Activated naive CD4-positive, alpha-beta T cell treated with anti-CD3 and anti-CD28 coated beads, Interleukin-2, amount 50 U/mL, for 72 hours (primary cell): ENCODE measurements at regions not wholly inside any gene's neighbourhood (a gene's known extent, or its start where the extent isn't known, plus 50 kb on each side); places are given as distances from the start of the nearest gene placed in this dataset.

Source experiments
- ATAC-seq, 2 donors: fragments of 150-1000 bp; cut with Tn5 transposase; 2 replicates each; pipeline ENCODE4 v1.10.0; 2021; ENCODE audit warnings: mild to moderate bottlenecking in 2 of 2, moderate library complexity in 2 of 2
- DNase-seq, 2 donors: peaks; one replicate each; pipeline ENCODE4 v3.0.0; 2021 to 2022; ENCODE audit warnings: low spot score in 2 of 2
- H3K27ac Mint-ChIP-seq, 2 donors: one replicate each; pipeline ENCODE4 v1.8.0; 2022; ENCODE audit warnings: mild to moderate bottlenecking in 2 of 2, mixed read lengths in 2 of 2
- H3K36me3 Mint-ChIP-seq, 2 donors: one replicate each; pipeline ENCODE4 v1.8.0; 2022; ENCODE audit warnings: mixed read lengths in 2 of 2
- H3K9me3 Mint-ChIP-seq, 2 donors: one replicate each; pipeline ENCODE4 v1.8.0; 2022; ENCODE audit warnings: mixed read lengths in 2 of 2

DNA sequence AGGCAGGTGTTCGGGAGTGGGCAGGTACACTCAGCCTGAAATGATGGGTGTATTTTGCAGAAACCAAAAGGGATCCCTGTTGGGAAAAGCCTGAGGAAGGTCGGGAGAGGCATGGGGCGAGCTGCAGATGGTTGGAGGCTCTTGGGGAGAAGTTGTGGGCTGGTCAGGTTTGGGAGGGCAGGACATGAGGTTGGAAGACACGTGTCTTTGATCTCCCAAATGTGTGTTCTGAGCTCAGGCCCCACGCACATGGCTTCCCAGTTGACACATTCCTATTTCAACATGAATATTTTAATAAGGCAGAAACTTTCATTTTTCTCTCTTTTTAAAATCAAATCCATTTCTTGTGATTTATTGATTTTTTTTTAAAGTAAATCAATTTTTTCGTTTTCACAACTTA lies 1003.3 kb downstream of the TBC1D22A start:
- Mint-ChIP-seq H3K36me3 (no peaks in the 10 kb centered on the region), H3K9me3 (peaks cover 4 to 7% of the 10 kb centered on the region in 2 donors), H3K27ac (no peak overlapping the region)
- DNase-seq (no peak), ATAC-seq (no peak)

DNA sequence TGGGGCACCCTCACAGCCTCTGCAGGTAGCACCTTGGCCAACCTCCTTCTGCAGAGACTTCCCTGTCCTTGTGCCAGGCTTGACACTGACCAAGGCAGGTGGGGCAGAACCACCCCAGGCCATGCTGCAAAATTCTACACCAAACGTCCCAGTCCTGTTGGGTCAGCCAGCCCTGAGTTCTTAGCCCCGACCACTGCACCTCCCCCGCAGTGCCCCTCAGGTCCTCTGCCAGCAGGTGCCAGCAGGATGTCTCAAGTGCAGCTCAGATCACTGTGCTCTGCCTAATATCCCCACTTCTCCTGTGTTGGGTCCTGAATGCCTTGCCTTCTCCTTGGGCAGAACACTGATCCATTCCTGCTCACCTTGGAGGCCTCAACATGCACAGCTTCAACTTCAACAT lies 999.7 kb downstream of the TBC1D22A start:
- Mint-ChIP-seq H3K9me3 (peaks cover 4 to 7% of the 10 kb centered on the region in 2 donors), H3K27ac (no peak overlapping the region), H3K36me3 (no peaks in the 10 kb centered on the region)
- DNase-seq (no peak), ATAC-seq (no peak)

DNA sequence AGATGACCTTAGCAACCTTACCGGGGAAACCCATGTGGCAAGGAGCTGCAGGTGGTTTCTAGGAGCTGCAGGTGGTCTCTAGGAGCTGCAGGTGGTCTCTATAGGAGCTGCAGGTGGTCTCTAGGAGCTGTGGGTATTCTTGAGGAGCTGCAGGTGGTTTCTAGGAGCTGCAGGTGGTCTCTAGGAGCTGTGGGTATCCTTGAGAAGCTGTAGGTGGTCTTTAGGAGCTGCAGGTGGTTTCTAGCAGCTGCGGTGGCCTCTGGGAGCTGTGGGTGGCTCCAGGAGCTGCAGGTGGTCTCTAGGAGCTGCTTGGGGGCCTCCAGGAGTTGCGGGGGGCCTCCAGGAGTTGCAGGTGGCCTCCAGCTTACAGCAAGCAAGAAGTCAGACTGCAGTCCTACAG lies 997.5 kb downstream of the TBC1D22A start:
- no peak for DNase-seq
- no peaks in the 10 kb centered on the region for H3K36me3 Mint-ChIP-seq
- ATAC-seq: no peak
- peaks cover 4 to 7% of the 10 kb centered on the region in 2 donors for H3K9me3 Mint-ChIP-seq
- no peak overlapping the region for H3K27ac Mint-ChIP-seq

- DNase-seq: no peak
- ATAC-seq: no peak
- Mint-ChIP-seq H3K36me3 (no peaks in the 10 kb centered on the region), H3K27ac (no peak overlapping the region), H3K9me3 (peaks cover 4 to 5% of the 10 kb centered on the region in 2 donors)
Measured at GRCh38 chr22:47757741-47758140, 995.3 kb downstream of the TBC1D22A start.

- Mint-ChIP-seq H3K36me3 (no peaks in the 10 kb centered on the region), H3K27ac (no peak overlapping the region), H3K9me3 (peaks cover 0 to 5% of the 10 kb centered on the region in 2 donors)
- ATAC-seq: no peak
- no peak for DNase-seq
Measured at GRCh38 chr22:47750086-47750485, 987.6 kb downstream of the TBC1D22A start.

GRCh38 chr22:47748957-47749356 lies 986.5 kb downstream of the TBC1D22A start:
- no peak for ATAC-seq
- Mint-ChIP-seq H3K27ac (no peak overlapping the region), H3K9me3 (peaks cover 0 to 3% of the 10 kb centered on the region in 2 donors), H3K36me3 (no peaks in the 10 kb centered on the region)
- no peak for DNase-seq

DNA sequence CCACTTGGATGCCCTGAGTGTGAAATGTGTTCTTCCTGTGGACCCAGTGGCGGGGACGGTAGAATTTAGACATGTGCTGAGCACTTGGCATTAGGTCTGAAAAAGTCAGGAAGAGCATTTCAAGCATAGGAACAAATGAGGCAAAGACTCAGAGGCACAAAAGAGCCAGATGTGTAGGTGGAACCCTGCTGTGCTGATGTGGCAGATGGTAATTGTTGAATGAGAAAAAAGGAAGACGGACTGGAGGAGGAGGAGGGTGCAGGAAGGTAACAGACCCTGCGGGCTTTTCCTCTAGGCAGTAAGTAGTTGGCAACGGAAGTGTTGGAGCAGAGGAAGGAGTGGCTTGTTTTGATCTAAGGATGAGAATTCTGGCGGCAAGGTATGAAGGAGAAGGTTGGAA lies 985.8 kb downstream of the TBC1D22A start:
- ATAC-seq (no peak), DNase-seq (no peak)
- Mint-ChIP-seq H3K9me3 (no peaks in the 10 kb centered on the region), H3K36me3 (no peaks in the 10 kb centered on the region), H3K27ac (no peak overlapping the region)

GRCh38 chr22:47740109-47740805 lies 977.8 kb downstream of the TBC1D22A start:
- no peak for DNase-seq
- Mint-ChIP-seq H3K27ac (no peak overlapping the region), H3K9me3 (no peaks in the 10 kb centered on the region), H3K36me3 (no peaks in the 10 kb centered on the region)
- ATAC-seq: no peak

- H3K36me3 Mint-ChIP-seq: no peaks in the 10 kb centered on the region
- no peak overlapping the region for H3K27ac Mint-ChIP-seq
- no peak for DNase-seq
- ATAC-seq: no peak
- no peaks in the 10 kb centered on the region for H3K9me3 Mint-ChIP-seq
Measured at GRCh38 chr22:47739291-47740015, 977.0 kb downstream of the TBC1D22A start.

DNA sequence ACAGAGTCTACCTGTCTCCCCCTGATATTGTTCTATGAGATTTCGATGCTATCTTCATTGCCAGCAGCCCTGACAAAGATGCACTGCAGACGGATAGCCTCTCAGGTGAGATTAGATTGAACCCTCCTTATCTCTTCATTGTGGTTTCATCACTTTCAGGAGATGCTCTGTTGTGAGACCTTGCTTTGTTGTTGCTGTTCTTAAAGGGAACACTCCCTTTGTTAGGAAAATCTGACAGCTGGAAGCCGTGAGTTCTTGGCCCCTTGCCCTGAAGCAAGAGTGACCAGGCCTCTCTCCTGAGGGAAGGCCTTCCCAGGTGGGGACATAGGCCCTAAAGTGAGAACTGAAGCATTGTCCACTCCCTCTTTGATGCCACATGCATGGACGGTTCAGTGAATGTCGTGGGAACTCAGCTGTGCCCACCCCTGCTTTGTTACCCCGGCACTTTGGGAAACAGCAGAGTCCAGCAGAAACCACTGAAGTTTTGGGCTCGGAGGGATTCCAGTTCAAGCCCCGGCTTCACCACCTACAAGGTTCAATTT lies 976.1 kb downstream of the TBC1D22A start:
- Mint-ChIP-seq H3K9me3 (no peaks in the 10 kb centered on the region), H3K27ac (no peak overlapping the region), H3K36me3 (no peaks in the 10 kb centered on the region)
- DNase-seq (no peak), ATAC-seq (no peak)

GRCh38 chr22:47736186-47737034 lies 974.0 kb downstream of the TBC1D22A start:
- H3K27ac Mint-ChIP-seq: no peak overlapping the region
- H3K36me3 Mint-ChIP-seq: no peaks in the 10 kb centered on the region
- peaks cover 5 to 12% of the 10 kb centered on the region in 2 donors for H3K9me3 Mint-ChIP-seq
- DNase-seq (no peak), ATAC-seq (no peak)

DNA sequence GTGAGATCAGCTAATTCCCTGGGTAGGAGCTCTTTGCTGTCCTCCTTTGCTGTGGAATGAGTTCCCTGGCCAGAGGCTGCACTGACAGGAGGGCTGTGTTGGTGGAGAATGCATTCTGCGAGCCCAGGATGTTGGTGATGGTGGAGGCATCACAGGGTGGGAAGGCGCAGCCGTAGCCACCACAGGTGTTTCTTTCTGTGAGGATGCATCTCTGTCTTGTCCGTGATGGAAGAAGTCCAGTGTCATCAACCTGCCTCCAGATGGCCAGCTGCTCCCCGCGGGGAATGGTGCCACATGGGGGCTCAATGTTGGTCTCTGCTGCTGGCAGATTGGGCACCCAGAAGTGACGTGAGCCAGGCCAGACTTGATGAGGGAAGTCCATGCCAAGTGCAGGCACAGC lies 972.1 kb downstream of the TBC1D22A start:
- ATAC-seq: no peak
- H3K36me3 Mint-ChIP-seq: no peaks in the 10 kb centered on the region
- peaks cover 5 to 14% of the 10 kb centered on the region in 2 donors for H3K9me3 Mint-ChIP-seq
- H3K27ac Mint-ChIP-seq: no peak overlapping the region
- no peak for DNase-seq

DNA sequence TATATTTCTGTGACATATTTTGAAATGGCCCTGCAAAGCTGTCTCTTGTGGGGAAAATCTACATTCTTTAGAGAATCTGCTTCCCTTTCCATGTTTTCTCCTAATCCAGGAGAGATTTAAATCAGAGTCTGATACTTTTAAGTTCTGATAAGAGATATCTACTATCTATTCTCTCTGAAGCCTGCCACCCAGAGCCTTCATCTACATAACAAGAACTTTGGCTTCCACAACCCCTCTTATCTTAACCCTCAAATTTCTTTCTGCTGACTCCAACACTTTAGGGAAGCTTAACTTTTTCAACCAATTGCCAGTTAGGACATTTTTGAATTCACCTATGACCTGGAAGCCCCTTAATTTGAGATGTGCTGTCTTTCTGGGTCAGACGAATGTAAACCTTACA lies 965.2 kb downstream of the TBC1D22A start:
- Mint-ChIP-seq H3K27ac (no peak overlapping the region), H3K9me3 (peaks cover 2 to 10% of the 10 kb centered on the region in 2 donors), H3K36me3 (no peaks in the 10 kb centered on the region)
- ATAC-seq (no peak), DNase-seq (no peak)

DNA sequence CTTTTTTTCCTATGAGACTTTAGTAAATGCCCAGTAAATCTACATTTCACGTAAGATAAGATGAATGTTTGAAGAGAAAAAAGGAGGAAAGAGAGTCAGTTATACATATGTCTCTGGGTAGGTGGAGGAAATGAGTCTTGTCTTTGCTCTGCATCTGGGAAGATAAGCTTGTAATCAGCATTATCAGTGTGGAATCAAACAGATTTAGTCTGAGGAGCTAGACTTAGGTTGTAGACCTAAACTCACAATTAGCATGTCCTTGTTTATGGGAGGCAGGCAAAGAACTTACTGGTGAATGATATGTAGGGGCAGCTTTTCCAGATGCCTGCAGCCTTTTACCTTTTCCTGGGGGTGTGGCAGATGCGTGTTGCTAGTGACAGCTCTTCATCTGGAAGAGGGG lies 962.3 kb downstream of the TBC1D22A start:
- ATAC-seq: no peak
- no peaks in the 10 kb centered on the region for H3K36me3 Mint-ChIP-seq
- DNase-seq: no peak
- H3K27ac Mint-ChIP-seq: no peak overlapping the region
- no peaks in the 10 kb centered on the region for H3K9me3 Mint-ChIP-seq

GRCh38 chr22:47724030-47724429 lies 961.6 kb downstream of the TBC1D22A start:
- DNase-seq (no peak), ATAC-seq (no peak)
- Mint-ChIP-seq H3K27ac (no peak overlapping the region), H3K36me3 (peaks cover 0 to 4% of the 10 kb centered on the region in 2 donors), H3K9me3 (no peaks in the 10 kb centered on the region)

GRCh38 chr22:47718337-47718736 lies 955.9 kb downstream of the TBC1D22A start:
- no peaks in the 10 kb centered on the region for H3K9me3 Mint-ChIP-seq
- ATAC-seq: no peak
- peaks cover 0 to 4% of the 10 kb centered on the region in 2 donors for H3K36me3 Mint-ChIP-seq
- peak overlapping the region in 1 of 2 donors; percentile 19 for H3K27ac Mint-ChIP-seq
- DNase-seq: no peak
